ENCODE measurements at regions not wholly inside any gene's neighbourhood (a gene's known extent, or its start where the extent isn't known, plus 50 kb on each side); places are given as distances from the start of the nearest gene placed in this dataset.

GRCh38 chr1:194055536-194055935, 869.1 kb upstream of the B3GALT2 start:
- TF ChIP-seq ESRRA (IDR thresholded peaks at IDR 0.05; ENCODE audit: borderline replicate concordance, low read length) (no peak), USF2 (IDR thresholded peaks at IDR 0.05) (no peak), RAD21 (conservative IDR thresholded peaks at IDR 0.05 in 1 of 2, IDR thresholded peaks at IDR 0.05 in 1 of 2) (no peak), POLR2A (IDR thresholded peaks at IDR 0.05; ENCODE audit: low read length) (no peak), CTCF (IDR thresholded peaks at IDR 0.05) (no peak), ELK1 (IDR thresholded peaks at IDR 0.05; ENCODE audit: low read depth, low read length) (no peak), ZC3H11A (IDR thresholded peaks at IDR 0.05) (no peak)

Measured in A549 (cell line).